ENCODE measurements at regions not wholly inside any gene's neighbourhood (a gene's known extent, or its start where the extent isn't known, plus 50 kb on each side); places are given as distances from the start of the nearest gene placed in this dataset.

DNA sequence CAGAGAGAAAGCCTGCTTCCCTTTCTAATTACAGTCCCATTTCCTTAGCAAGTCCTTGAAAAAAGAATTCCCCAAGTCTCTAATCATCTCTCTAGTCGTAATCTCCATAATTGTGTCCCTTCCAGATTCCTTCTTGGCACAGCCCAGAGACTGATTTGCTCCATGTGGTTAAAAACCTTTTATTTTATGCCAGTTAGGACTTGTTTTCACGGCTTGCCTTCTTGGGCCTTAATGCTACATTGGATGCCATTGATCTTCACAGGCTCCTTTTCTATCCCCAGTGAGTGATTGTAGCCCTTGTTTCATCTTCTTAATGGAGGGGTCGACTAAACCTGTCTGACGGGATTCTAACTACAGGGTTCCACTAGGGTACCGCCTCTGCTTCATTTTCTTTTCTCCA lies 650.6 kb upstream of the ARID1B start:
- DNase-seq (ENCODE audit: low read depth), result no peak

DNA sequence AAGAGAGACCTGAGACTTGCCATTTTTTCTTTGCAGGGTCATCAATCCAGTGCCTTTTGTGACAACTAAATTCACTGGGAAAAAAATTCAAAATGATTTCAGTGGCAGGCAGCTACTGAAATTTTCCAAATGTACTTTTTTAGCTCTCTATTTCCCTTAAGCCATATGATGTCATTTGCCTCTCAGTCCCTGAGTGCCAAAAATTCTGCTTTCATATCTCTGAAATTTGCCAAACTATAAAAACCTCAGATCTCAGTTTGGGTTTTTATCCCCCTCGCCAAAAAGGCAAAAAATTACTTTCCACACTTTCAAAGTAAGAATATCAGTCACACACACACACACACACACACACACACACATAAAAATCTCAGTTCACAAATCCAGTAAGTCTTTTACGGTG lies 651.3 kb upstream of the ARID1B start:
- no peak for DNase-seq (ENCODE audit: low read depth)

DNA sequence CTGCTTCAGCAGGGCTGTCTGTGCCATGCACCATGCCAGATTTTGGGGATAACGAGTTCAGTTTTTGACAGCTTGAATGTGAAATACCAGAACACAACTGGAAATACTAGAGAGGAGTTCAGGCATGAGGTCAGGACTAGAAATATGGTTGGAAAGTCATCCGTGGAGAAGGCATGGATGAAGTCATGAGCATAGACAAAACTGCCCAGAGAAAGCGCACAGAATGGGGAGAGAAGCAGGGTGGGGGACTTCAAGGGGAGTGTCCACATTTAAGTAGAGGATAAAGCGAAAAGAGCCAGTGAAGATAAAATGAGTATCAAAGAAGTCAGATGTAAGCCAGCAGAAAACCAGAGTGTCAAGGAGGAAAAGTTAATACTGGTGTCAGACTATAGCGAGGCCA lies 653.4 kb upstream of the ARID1B start:
- no peak for DNase-seq (ENCODE audit: low read depth)

DNA sequence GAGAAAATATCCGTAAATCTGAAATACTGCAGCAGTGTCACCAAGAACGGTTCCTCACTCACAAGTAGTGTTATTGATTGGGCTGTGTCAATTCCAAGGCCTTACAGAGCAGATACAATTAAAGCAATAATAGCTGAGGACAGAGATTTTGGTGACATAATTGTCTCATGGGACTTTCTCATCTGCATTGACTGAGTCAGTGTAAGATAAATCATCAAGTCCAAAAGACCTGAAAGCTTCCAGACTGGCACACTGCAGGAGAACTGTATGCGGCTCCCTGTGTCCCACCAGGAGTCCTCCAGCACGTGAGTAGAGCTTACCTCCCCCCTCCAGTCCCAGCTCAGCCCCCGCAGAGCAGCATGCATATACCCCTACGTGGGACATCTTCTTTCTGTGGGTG lies 655.2 kb upstream of the ARID1B start:
- DNase-seq (ENCODE audit: low read depth), result no peak

DNA sequence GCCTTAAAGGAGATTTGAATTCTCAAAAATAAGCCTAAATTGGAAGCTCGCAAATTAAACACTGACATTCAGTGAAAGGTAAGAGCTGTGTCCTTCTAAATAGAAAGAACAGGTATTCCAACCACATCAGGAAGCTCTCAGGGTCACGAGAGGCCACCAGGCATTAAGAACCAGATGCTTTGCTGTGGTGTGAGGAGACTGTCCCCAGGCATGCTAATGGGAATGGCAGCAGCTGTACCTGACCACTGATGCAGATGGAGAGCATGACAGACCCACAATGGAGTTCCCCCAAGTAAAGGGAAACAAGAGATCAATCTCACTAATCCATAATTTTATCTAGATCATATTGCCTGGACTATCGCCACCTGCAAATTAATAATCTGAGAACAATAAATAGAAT lies 658.9 kb upstream of the NOX3 start:
- no peak for DNase-seq (ENCODE audit: low read depth)

DNA sequence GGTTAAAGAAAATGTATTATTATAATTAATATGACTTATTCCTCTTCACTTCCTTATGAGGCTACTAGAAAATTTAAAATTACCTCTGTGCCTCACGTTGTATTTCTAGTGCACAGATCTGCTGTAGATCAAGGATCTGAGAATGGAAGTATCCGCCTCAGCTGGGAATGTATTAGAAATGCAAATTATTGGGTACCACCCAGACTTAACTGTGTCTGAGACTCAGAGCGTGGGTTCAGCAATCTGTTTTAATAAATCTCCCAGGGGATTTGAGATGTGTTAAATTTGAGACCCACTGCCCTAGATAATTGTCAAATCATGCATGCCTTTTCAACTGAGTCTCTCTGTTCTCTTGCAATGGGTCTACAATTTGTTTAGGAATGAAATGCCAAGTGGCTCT lies 658.0 kb upstream of the NOX3 start:
- DNase-seq (ENCODE audit: low read depth), result no peak

DNA sequence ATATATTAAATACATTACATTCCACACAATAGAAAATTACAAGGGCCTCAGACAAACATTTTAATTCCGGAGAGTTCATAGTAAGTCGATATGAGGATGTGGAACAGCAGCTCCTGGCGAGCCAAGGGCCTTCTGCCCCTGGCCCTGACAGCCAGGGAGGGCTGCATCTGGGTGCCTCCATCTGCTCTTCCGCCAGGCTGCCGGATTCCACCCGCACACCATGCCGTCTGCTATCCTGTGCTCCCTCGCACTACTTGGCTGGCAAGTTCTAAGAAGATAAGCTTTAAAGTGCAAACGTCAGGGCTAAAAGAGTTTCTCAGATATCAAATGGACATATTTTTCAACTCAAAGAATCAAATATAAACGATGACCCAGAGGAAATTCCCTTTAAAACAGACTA lies 656.3 kb upstream of the NOX3 start:
- DNase-seq (ENCODE audit: low read depth), result no peak

DNA sequence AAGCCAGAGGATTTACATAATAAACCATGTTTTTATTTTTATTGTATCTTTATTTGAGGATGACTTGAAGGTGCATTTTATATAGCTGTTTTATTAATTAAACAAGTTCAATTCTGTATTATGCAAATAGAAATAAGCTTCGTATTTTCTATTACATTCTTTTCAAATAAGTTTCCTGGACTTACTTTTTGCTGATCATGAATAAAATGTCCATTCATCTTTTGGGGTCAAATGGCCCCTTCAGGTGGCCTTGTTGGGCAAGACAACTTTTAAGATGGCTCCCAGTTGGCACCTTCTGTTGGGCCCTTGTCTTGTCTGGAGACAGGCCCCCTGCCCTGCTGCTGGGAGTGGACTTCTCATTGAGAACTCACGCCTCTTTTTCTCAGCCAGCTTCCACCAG lies 654.6 kb upstream of the NOX3 start:
- DNase-seq (ENCODE audit: low read depth), result no peak

DNA sequence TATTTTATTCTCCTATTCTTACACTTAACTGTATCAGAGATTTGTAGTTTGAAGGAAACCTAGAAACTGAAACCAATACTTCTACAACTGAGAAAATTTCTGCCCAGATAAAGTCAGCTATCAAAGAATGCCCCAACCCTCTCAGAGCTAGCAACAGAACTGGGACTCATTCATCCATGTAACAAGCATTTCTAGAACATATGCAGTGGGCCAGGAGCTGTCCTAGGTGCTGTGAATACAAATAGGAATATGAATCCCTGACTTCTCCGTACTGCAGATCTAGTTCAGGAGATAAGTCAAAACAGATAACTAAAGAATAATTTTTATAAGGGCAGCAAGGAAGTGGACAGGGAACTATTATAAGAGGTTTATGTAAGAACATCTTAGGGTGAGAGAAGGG lies 654.1 kb upstream of the NOX3 start:
- no peak for DNase-seq (ENCODE audit: low read depth)

DNA sequence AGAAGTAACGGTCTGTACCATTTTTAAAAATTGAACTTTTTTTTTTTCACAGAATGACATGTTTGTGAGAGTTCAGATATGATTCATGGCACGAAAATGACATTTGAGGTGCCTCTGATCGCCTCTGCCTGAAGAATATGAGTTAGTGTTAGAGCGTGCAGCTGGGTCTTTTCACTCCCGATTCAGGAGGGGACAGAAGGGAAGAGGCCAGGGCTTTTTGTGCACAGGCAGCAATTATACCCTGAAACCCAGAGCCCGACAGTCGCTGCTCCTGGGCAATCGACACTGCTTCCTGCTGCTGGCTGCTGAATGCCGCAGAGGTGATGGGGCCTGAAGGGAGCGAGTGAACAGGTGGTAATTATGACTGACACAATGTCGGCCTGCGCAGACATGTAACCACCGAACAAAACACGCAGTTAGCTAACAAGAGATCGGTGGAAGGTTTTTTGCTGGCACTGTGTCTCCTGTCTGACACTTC lies 652.0 kb upstream of the NOX3 start:
- DNase-seq (ENCODE audit: low read depth), result no peak

DNA sequence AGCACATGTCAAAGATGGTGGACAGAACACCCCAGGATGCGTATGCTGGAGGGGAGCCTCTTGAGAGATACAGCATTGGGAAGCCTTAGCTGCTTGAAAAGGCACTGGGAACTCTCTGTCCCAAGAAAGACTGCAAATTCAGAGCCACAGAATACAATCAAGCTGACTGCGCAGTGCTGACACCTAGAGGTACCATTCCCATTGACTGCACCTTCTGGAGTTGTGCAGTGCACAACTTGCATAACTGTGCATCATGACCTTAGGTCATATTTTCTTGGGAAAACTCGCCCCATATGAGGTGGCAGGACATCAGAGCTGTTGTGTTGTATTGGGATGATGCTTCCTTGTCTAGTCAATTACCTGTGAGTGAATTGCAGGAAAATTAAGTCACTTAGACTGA lies 646.5 kb upstream of the NOX3 start:
- no peak for DNase-seq (ENCODE audit: low read depth)

DNA sequence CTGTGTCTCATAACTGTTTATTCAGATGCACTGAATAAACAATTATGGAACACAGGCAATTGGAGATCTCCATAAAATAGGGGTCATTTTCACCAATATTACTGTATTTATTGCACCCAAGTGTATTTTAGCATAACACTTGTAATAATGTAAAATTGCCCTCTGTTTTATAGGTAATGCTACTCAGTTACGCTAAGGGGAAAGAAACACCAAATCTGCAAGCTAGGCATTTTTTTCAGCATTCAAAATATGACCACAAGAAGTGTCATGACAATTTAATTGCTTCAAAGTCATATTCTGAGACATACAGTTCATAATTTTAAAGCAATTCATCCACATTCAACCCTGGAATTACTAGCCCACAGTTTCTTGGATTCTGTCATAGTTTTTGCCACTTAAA lies 643.2 kb upstream of the NOX3 start:
- DNase-seq (ENCODE audit: low read depth), result no peak

DNA sequence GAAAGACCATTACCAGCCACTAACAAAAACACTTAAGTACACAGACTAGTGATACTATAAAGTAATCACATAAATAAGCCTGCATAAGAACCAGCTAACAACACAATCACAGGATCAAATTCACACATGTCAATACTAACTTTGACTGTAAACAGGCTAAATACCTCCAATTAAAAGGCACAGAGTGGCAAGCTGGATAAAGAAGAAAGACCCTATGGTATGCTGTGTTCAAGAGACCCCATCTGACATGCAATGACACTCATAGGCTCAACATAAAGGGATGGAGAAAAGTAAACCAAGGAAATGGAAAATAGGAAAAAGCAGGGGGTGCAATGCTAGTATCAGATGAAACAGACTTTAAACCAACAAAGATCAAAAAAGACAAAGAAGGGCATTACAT lies 631.8 kb upstream of the NOX3 start:
- no peak for DNase-seq (ENCODE audit: low read depth)

DNA sequence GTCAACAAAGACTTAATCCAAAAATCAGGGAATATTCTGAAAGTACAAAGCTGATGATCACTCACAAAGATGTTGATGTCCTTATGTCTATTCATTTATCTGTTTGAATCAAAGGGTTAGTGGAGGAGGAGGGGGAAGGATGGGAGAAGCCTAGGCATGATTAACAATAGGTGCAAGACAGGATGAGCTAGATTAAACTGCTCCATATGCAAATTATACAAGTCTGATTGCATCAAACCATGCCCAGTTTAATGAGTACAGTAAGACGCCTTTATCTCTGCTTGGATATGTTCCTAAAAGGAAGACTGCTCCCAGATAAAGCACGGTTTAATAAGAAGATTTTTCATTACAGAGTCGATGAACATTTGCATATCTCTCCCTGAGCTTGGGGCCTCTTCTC lies 626.4 kb upstream of the NOX3 start:
- no peak for DNase-seq (ENCODE audit: low read depth)

DNA sequence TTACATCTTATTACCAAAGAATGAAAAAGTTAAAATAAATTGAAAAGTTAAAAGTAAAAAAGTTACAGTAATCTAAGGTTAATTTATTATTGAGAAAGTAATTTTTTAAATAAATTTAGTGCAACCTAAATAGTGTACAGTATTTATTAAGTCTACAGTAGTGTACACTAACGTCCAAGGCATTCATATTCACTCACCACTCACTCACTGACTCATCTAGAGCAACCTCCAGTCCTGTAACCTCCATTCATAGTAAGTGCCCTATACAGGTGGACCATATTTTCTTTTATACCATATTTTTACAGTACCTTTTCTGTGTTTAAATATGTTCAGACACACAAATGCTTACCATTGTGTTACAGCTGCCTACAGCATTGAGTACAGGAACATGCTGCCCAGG lies 624.7 kb upstream of the NOX3 start:
- DNase-seq (ENCODE audit: low read depth), result no peak

DNA sequence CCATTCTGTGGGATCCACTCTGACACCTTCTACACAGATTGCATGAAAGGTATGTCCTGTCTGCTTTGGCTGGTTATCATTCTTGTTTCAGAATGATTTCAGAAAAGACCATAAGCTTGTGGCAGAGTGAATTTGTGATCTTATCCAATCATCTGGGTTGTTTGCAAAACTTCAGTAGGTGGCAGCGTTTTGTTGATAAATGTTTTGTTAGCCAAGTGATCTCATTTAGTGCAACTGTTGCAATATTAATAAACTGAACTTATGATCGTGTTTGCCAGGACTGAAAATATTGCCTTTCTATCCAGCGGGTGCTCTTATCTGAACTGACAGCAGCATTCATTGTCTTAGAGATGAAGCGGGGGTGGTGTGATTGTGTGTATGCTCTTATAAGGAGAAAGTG lies 613.2 kb upstream of the NOX3 start:
- DNase-seq (ENCODE audit: low read depth), result no peak

DNA sequence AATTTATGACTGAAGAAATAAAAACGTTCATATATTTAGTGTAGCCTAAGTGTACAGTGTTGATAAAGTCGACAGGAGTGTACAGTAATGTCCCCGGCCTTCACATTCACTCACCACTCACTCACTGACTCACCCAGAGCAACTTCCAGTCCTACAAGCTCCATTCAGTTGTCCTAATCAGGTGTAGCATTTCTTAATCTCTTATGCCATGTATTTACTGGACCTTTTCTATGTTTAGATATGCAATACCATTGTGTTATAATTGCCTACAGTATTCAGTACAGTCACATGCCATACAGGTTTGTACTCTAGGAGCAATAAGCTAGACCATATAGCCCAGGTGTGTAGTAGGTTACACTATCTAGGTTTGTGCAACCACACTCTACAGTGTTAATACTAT lies 610.2 kb upstream of the NOX3 start:
- no peak for DNase-seq (ENCODE audit: low read depth)

DNA sequence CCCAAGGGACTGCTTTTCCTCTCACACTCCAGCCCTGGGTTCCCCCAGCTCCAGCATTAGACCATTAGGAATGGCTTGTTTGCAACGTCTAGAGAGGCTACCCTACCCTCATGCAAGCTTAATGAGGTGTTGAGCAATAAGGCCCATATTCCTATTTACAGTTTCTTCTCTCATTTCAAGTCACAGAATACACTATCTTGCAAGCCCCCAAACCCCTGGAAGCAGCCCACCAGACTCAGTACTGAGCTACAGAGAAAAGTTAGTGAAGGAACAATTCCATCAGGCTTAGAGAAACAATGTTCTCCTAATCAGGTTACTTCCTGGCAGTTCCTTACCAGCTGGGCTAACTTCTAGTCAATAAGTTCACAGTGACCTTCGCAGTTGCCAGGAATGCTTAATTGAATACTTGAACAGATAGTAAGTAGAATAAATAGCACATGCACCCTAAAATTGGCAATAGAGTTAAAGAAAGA lies 606.5 kb upstream of the NOX3 start:
- no peak for DNase-seq (ENCODE audit: low read depth)

DNA sequence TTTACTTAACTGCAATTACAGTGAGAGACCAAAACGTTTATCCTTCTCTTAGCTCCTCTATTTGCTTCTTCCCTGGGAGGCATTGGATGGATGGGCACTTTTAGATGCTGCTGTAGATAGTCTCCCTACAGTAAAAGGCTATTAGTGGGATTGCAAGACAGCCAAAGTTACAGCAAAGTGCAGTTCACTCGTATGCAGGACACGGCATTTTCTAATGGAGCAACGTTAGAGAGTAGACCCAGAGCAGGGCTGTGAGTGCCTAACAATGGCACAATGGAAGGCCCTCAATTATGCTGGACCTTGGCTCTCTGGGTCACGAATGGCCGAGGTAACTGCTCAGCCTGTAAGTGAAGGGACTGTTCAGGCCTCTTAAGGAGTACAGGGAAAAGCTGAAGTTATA lies 605.8 kb upstream of the NOX3 start:
- DNase-seq (ENCODE audit: low read depth), result no peak

DNA sequence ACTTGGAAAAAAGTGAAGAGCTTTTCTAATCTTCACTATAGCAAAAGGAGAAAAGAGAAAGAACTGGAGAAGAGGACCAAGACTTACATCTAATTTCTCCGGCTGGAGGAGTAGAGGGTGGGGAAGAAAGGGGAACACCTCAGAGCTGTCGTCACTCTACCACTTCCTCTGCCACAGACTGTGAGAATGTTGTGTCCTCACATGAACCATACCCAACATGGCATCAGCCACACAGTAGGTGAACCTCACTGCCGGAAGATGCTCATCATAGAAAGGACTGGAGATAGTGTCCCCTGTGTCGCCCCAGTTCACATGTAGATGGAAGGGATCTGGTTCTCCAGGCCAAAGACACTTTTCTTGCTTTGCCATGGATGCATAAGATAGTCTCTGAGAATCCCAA lies 604.4 kb upstream of the NOX3 start:
- no peak for DNase-seq (ENCODE audit: low read depth)

DNA sequence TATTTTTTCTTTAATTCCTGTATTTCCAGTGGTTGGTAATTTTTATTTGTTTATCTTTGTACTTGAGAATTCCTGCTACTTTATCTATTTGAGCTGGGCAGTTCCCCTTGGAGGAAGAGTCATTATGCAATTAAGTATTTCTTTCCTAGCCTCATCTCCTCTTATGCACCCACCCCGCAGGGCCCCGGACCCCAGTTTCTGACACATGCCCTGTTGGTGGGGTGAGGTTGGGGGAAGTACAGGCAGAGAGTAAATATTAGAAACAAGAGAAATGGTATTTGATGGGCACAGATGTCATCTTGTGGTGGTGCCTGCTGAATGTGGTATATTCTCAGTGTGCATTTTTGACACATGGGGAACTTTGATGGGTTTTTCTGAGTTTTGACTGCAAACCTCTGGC lies 602.7 kb upstream of the NOX3 start:
- DNase-seq (ENCODE audit: low read depth), result no peak

DNA sequence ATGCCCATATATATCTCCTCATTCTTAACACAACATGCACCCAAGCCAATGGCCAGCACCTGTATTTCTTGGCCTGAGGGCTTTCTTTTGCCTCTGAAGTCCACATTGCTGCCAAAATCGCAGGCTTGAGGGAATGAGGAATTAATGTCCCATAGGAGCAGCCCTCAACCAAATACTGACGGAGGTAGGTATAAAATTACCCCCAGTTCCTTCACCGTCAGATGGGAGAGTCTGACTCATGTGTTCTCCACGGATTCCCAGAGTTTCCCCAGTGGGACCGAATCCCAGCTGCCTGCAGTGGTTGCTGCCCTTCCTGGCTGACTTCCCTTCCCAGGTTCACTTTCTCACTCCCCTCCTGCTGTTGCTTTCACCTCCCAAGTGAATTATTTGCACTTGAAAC lies 602.2 kb upstream of the NOX3 start:
- DNase-seq (ENCODE audit: low read depth), result no peak

DNA sequence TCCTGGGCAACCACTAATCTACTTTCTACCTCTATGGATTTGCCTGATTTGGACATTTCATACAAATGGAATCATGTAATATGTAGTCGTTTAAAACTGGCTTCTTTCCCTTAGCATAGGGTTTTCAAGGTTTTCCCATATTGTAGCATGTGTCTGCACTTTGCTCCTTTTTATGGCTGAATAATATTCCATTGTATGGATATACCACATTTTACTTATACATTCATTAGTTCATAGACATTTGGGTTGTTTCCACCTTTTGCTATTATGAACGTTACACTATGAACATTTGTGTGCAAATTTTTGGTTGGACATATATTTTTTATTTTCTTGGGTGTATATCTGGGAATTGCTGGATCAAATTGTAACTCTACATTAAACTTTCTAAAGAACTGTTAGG lies 600.4 kb upstream of the NOX3 start:
- DNase-seq (ENCODE audit: low read depth), result no peak

DNA sequence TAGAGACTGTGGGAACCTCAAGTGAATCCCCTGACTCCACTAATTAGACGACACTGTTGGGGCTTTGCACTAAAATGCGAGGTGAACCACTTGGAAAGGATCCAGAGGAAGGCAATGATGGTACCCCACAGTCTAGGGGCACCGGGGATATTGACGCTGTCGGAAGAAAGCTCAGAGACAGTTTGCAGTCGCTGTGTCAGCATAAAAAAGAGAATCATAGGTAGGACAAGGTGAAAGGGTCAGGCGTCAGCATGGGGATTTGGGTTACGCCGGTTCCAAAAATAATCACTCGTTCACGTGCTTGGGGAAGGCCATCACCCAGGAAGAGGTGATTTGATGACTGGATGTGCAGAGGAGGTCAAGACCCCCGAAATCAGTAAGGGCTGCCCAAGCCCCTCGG lies 598.0 kb upstream of the NOX3 start:
- DNase-seq (ENCODE audit: low read depth), result no peak

DNA sequence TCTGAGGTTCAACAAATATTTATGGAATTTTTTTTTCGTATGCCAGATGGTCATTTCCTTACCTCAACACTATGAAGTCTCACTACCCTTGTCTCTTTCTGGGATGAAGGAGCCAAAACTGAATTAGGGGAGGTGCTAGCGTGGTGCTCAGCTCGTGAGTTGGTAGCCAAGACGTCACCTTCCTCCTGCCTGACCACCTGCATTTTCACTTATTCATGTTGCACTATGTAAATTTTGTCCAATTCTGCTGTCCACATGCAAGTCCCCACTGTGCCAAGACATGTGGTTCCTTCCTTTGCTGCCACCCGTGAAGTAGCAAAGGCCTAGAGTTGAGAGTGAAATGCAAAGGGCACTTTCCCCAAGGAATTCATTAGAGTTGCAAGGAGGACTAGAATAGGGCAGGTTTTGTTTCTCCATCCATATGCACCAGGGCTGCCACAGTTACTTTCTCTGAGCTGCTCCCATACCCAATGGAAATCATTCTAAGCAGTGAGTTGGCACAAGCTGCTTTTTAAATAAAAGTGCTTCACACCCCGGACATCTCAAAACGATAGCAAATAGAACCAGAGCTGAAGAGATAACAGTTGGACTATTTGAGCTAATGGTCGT lies 591.3 kb upstream of the NOX3 start:
- no peak for DNase-seq (ENCODE audit: low read depth)
